Central memory CD8-positive, alpha-beta T cell (primary cell): ENCODE measurements at regions not wholly inside any gene's neighbourhood (a gene's known extent, or its start where the extent isn't known, plus 50 kb on each side); places are given as distances from the start of the nearest gene placed in this dataset.
"Not testable (repeated sequence)": the region's sequence is repeated elsewhere in the genome, so short reads cannot be mapped to it uniquely, and the experiment has no call there.

Experiments
- ATAC-seq: fragments of 150-1000 bp; cut with Tn5 transposase; replicated peaks from 2 replicates; pipeline ENCODE4 v1.10.0; 2022; ENCODE audit warnings: mild to moderate bottlenecking, moderate FRiP score, moderate number of reproducible peaks; ENCODE audit not compliant: poor library complexity, severe bottlenecking; ENCODE audit errors: extremely low read depth
- DNase-seq, 2 donors: peaks; one replicate each; pipeline ENCODE4 v3.0.0; 2021; ENCODE audit warnings: low spot score in 2 of 2
- H3K27ac Mint-ChIP-seq: one replicate; pipeline ENCODE4 v1.8.0; 2022; ENCODE audit warnings: low read depth, mild to moderate bottlenecking, moderate library complexity, mixed read lengths
- H3K27me3 Mint-ChIP-seq: one replicate; pipeline ENCODE4 v1.8.0; 2022; ENCODE audit warnings: mixed read lengths
- H3K36me3 Mint-ChIP-seq: one replicate; pipeline ENCODE4 v1.8.0; 2022; ENCODE audit warnings: mild to moderate bottlenecking, moderate library complexity, mixed read lengths; ENCODE audit not compliant: insufficient read depth
- H3K4me1 Mint-ChIP-seq: one replicate; pipeline ENCODE4 v1.8.0; 2022; ENCODE audit warnings: mixed read lengths
- H3K4me3 Mint-ChIP-seq: one replicate; pipeline ENCODE4 v1.8.0; 2022; ENCODE audit warnings: mild to moderate bottlenecking, moderate library complexity, mixed read lengths
- H3K9me3 Mint-ChIP-seq: one replicate; pipeline ENCODE4 v1.8.0; 2022; ENCODE audit warnings: mixed read lengths

DNA sequence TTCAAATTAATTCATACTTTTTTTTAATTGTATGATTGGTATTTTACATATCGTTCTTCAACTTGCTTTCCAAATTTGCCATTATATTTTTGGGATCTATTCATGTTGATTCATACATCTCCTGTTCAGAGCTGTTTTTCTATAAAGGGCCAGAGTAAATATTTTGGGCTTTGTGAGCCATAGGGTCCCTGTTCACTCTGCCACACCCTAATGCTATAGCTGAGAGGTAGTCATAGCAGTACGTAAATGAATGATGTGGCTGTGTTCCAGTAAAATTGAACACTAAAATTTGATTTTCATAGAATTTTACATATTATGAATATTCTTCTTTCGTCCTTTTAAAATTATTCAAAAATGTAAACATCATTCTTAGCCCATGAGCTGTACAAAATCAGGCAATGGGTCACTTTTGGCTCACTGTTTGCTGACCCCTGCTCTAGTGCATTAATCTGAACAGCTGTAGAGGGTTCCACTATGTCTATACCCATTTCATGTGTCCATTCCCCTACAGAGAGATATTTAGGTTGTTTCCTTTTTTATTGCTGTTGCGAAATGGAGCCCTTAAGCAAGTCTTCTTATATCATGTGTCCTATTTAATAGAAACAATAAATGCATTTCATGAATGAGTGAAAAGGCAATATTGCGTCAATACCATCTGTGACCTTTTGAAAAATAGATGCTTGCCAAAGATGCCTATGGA lies 136.4 kb upstream of the SALL4 start:
- H3K4me3 Mint-ChIP-seq = no peak overlapping the region
- H3K36me3 Mint-ChIP-seq = no peaks in the 10 kb centered on the region
- H3K9me3 Mint-ChIP-seq = no peaks in the 10 kb centered on the region
- DNase-seq (no peak), ATAC-seq (no peak)
- no peak overlapping the region for H3K27ac Mint-ChIP-seq
- no peaks in the 10 kb centered on the region for H3K4me1 Mint-ChIP-seq
- H3K27me3 Mint-ChIP-seq = no peaks in the 10 kb centered on the region

DNA sequence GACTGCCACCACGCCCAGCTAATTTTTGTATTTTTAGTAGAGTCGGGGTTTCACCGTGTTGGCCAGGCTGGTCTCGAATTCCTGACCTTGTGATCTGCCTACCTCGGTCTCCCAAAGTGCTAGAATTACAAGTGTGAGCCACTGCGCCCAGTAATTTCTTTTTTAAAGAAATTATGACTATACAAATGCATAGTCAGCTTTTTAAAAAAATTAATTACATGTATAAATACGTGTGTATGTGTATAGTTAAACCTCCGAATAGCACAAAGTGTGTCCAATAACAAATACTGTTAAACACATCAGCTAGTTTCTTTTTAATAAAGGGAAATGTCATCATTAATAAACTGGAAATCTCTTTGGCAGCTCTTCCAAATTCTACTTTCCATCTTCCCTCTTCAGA lies 135.5 kb upstream of the SALL4 start:
- Mint-ChIP-seq H3K9me3 (no peaks in the 10 kb centered on the region), H3K27me3 (no peaks in the 10 kb centered on the region), H3K4me3 (no peak overlapping the region), H3K27ac (no peak overlapping the region), H3K36me3 (no peaks in the 10 kb centered on the region), H3K4me1 (no peaks in the 10 kb centered on the region)
- ATAC-seq (no peak), DNase-seq (no peak)

DNA sequence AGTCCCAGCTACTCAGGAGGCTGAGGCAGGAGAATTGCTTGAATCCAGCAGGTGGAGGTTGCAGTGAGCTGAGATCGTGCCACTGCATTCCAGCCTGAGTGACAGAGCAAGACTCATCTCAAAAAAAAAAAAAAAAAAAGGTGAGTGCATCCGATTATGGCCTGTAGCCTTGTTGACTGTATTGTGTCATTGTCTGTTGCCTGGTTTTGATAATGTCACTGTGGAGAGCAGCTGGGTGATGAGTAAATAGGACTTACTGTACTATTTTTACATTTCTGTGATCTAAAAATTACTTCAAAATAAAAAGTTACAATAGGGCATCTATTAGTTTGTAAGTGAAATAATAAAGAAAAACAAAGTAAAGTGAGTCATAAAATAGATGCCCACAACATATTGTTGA lies 134.1 kb upstream of the SALL4 start:
- no peak overlapping the region for H3K27ac Mint-ChIP-seq
- H3K36me3 Mint-ChIP-seq = no peaks in the 10 kb centered on the region
- ATAC-seq (no peak), DNase-seq (no peak)
- no peaks in the 10 kb centered on the region for H3K27me3 Mint-ChIP-seq
- no peak overlapping the region for H3K4me3 Mint-ChIP-seq
- H3K4me1 Mint-ChIP-seq = no peaks in the 10 kb centered on the region
- H3K9me3 Mint-ChIP-seq = no peaks in the 10 kb centered on the region

DNA sequence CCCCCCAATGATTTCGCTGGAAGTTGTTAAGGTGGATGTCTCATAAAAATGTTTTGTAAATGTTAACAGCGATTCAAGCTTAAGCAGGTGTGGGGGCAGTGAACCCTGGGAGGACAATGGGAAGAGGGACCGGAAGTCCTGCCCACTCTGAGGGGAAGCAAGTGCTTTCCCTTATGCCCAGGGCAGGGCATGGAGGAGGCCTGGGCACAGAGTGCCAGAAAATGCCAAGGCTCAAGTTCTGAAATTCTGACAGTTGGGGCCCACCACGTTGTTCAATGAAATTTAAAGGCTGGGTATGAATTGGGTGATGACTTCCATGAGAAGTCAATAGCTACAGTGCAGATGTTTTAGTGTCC lies 132.7 kb upstream of the SALL4 start:
- DNase-seq = no peak
- no peak for ATAC-seq
- Mint-ChIP-seq H3K27ac (no peak overlapping the region), H3K27me3 (no peaks in the 10 kb centered on the region), H3K4me3 (no peak overlapping the region), H3K9me3 (no peaks in the 10 kb centered on the region), H3K4me1 (no peaks in the 10 kb centered on the region), H3K36me3 (no peaks in the 10 kb centered on the region)

DNA sequence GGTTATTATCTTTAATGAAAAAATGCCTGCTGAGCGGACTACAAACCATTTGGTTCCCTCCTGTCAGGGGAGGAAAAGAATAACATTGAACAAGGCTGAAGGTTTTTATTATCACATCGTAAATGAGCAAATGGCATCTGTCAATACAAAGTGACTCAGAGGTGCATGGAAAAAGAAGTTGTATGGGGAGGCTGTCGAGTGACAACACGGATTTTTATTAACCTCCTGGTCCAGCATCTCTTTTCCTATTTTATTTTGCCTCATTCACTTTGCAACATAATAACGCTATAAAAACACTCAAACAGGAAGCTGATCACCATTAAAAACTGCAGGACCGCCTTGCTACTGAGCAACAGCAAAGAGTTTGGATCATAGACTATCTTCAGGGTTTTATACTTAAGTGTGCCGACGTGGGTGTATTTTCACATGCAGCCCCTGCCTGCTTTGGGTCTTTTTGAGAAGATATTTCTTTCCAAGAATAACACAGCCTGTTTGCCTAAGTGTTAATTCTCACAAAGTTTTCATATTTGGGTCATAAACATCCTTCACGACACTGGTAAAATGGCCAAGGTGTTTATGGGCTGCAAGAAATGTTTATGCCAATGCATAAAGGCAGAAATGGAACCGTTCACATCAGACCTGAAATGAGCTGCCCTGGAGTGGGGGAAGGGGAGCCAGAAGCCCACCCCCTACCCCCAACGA lies 132.1 kb upstream of the SALL4 start:
- H3K4me1 Mint-ChIP-seq = no peaks in the 10 kb centered on the region
- no peaks in the 10 kb centered on the region for H3K9me3 Mint-ChIP-seq
- ATAC-seq = no peak
- H3K27me3 Mint-ChIP-seq = no peaks in the 10 kb centered on the region
- H3K36me3 Mint-ChIP-seq = no peaks in the 10 kb centered on the region
- no peak overlapping the region for H3K27ac Mint-ChIP-seq
- DNase-seq = no peak
- no peak overlapping the region for H3K4me3 Mint-ChIP-seq

DNA sequence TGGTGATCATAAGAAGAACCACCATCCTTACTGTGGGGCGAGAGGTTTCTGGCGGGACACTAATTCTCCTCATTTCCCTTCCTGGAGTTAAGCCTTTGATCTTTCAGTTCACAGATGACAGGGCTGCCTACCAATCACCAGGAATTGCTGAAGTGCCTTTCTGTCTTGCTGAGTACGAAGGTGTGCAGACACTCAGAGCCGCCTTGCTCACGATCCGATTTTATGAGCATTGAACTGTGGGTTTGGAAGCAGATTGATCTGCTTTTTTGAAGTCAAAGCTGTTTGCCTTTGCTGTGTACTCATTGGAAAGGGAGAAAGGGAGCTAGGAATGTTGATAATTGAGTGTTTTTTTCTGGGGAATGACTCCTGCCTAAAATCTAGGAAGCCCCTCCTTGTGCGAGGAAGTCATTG lies 129.1 kb upstream of the SALL4 start:
- Mint-ChIP-seq H3K36me3 (no peaks in the 10 kb centered on the region), H3K27me3 (peaks cover 10% of the 10 kb centered on the region), H3K4me3 (no peak overlapping the region), H3K4me1 (no peaks in the 10 kb centered on the region), H3K9me3 (no peaks in the 10 kb centered on the region), H3K27ac (no peak overlapping the region)
- ATAC-seq (no peak), DNase-seq (no peak)

DNA sequence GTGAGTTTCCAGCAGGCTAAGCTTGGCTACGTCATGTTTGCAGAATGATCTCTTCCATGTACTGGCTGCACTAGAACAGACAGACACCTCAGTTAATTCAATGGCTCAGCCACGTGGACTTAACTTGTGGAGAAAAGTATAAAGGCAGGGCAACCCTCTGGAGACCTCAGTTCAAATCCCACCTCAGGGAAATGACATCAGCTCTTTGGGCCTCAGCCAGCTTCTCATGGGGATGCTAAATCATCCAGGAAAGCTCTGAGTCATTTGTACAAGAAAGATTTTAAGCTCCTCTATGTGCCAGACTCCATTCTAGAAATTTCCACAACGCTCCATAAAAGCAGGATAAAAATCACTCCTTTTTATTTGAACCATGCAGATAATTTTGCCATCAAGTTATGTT lies 128.5 kb upstream of the SALL4 start:
- DNase-seq (no peak), ATAC-seq (no peak)
- Mint-ChIP-seq H3K36me3 (no peaks in the 10 kb centered on the region), H3K27me3 (peaks cover 10% of the 10 kb centered on the region), H3K4me3 (no peak overlapping the region), H3K4me1 (no peaks in the 10 kb centered on the region), H3K27ac (no peak overlapping the region), H3K9me3 (no peaks in the 10 kb centered on the region)

DNA sequence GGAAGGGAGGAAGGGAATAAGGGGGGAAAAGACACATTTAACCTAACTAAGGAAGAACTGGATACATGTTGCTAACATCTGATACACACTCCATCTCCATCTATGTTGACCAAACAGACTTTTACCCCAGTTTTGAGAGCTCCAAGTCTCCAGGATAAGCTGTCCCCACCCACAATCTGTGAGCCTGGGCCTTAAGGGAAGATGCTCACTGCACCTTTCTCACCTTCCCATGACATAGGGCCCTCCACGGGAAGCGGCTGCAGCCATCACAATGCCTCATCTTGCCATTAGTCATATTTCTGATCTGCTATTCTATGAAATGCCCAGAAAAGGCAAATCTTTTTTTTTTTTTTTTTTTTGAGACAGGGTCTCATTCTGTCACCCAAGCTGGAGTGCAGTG lies 126.6 kb upstream of the SALL4 start:
- H3K9me3 Mint-ChIP-seq = no peaks in the 10 kb centered on the region
- no peak overlapping the region for H3K27ac Mint-ChIP-seq
- no peak for ATAC-seq
- peaks cover 10% of the 10 kb centered on the region for H3K27me3 Mint-ChIP-seq
- no peak for DNase-seq
- no peaks in the 10 kb centered on the region for H3K36me3 Mint-ChIP-seq
- no peak overlapping the region for H3K4me3 Mint-ChIP-seq
- H3K4me1 Mint-ChIP-seq = no peaks in the 10 kb centered on the region

DNA sequence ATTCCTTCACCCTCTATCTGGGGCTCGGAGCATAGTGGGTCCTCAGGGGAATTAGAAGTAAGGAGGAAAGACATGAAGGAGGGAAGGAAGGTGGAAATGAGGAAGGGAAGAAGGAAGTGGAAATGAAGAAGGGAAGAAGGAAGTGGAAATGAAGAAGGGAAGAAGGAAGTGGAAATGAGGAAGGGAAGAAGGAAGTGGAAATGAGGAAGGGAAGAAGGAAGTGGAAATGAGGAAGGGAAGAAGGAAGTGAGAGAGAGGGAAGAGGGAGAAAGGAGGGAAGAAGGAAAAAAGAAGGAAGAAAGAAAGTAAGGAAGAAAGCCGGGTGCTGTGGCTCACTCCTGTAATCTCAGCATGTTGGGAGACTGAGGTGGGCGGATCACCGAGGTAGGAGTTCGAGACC lies 125.6 kb upstream of the SALL4 start:
- H3K27ac Mint-ChIP-seq, H3K36me3 Mint-ChIP-seq, H3K4me3 Mint-ChIP-seq, ATAC-seq, H3K4me1 Mint-ChIP-seq, DNase-seq, H3K9me3 Mint-ChIP-seq: not testable (repeated sequence)
- H3K27me3 Mint-ChIP-seq = peaks cover 10% of the 10 kb centered on the region

DNA sequence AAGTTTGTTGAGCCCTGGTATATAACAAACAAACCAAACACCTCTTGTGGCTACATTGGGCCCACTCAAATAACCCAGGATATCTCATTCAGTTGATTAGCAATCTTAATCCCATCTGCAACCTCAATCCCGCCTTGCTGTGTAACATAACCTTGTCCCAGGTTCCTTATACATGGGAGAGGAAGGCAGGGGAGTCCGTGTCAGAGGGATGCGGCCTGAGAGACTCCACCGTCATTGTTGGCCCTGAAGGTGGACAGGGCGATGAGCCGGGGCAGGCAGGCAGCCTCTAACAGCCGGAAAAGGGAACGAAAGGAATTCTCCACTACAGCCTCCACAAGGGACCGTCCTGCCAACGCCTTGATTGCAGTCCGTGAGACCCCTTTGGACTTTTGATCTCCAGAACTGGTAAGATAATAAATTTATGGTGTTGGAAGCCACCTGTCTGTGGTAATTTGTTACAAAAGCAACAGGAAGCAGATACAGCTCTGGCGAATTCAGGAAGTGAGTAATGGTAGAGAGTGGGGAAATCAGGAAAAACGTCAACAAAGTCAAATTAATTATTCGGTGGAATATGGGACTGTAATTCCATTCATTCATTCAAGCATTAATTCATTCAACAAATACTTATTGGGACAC lies 124.5 kb upstream of the SALL4 start:
- Mint-ChIP-seq H3K9me3 (no peaks in the 10 kb centered on the region), H3K27ac (no peak overlapping the region), H3K36me3 (no peaks in the 10 kb centered on the region), H3K4me1 (no peaks in the 10 kb centered on the region), H3K4me3 (no peak overlapping the region), H3K27me3 (peaks cover 10% of the 10 kb centered on the region)
- no peak for DNase-seq
- no peak for ATAC-seq

DNA sequence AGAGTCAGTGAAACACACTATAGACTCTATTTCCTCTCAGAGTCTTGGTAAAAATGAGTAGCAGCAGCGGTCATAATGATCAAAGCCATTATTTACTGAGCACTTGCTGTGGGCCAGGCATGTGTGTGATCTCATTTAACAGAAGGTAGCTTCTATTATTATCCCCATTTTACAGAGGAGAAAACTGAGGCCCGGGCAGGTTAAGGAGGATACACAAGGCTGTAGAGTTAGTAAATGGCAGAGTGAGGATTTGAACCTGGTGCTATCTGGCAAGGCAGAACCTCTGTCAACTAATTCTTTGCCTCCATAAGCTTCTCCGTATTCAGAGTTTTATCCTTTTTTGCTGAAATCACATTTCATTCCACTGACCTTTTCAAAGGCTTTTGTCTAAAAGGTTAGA lies 122.2 kb upstream of the SALL4 start:
- H3K27ac Mint-ChIP-seq = no peak overlapping the region
- H3K36me3 Mint-ChIP-seq = no peaks in the 10 kb centered on the region
- peaks cover 10% of the 10 kb centered on the region for H3K27me3 Mint-ChIP-seq
- DNase-seq (no peak), ATAC-seq (no peak)
- peaks cover 11% of the 10 kb centered on the region for H3K4me1 Mint-ChIP-seq
- H3K9me3 Mint-ChIP-seq = no peaks in the 10 kb centered on the region
- H3K4me3 Mint-ChIP-seq = no peak overlapping the region

DNA sequence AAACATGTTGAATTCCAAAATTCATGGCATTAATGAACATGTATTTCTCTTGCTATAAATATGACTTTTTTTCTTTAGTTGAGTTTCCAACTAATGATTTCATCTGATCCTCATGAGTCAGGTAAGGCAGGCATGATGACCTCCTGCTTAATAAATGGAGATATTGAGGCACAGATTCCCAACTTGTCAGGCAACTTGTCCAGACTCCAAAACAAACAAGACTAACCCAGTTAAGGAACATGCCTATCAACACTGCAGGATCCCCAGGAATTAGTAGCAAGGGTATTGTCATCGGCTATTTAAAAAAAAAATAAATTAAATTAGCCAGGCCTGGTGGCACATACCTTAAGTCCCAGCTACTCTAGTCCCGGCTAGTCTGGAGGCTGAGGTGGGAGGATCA lies 121.3 kb upstream of the SALL4 start:
- Mint-ChIP-seq H3K27ac (no peak overlapping the region), H3K4me1 (peaks cover 11% of the 10 kb centered on the region), H3K36me3 (no peaks in the 10 kb centered on the region), H3K27me3 (peaks cover 10% of the 10 kb centered on the region), H3K4me3 (no peak overlapping the region), H3K9me3 (no peaks in the 10 kb centered on the region)
- no peak for DNase-seq
- no peak for ATAC-seq

DNA sequence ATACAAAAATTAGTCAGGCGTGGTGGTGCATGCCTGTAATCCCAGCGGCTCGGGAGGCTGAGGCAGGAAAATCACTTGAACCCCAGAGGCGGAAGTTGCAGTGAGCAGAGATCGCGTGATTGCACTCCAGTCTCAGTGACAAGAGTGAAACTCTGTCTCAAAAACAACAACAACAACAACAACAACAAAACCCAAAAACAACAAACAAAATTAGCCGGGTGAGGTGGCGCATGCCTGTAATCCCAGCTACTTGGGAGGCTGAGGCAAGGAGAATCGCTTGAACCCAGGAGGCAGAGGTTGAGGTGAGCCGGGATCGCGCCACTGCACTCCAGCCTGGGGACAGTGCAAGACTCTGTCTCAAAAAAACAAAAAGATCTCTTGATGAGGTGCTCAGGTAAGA lies 120.5 kb upstream of the SALL4 start:
- not testable (repeated sequence) for H3K27ac Mint-ChIP-seq, ATAC-seq, H3K36me3 Mint-ChIP-seq, H3K4me3 Mint-ChIP-seq, DNase-seq, H3K9me3 Mint-ChIP-seq
- Mint-ChIP-seq H3K27me3 (peaks cover 10% of the 10 kb centered on the region), H3K4me1 (peaks cover 11% of the 10 kb centered on the region)
